ENCODE measurements at regions not wholly inside any gene's neighbourhood (a gene's known extent, or its start where the extent isn't known, plus 50 kb on each side); places are given as distances from the start of the nearest gene placed in this dataset.

DNA sequence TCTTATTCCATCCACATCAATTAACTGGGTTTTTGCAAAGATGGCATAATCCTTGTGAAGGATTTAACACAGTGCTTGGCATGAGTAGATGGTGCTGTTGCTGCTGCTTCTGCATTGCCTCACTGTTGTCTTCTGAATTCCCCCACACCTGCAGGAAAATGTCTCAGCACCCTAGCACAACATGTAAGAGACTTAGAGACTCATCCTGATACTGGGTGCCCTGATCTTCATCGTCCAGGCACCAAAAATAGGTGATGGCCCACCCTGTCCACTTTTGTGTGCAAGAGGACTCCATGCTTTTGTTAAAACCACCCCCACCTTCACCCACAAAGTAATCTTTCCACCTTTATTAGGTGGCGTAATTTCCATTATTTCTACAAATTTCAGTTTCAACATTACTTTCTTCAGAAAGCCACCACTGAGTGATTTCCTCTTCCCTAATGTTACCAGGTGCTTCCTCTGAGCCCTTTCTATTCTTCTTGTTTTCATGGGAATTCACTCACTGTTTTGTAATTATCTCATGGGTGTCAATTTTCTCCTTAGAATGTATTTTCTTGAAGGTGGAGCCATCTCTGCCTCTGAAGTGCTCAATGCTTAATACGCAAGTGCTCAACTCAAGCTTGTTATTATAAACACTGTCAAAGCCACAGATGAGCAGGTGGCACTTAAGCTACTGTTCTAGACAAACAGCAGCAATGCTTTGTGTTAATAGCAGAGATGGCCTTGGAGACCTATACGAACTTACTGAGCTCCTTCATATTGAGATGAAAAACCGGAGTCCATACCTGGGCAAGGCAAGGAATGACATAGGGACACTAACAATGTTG lies 89.5 kb downstream of the HS3ST1 start:
- no peaks in the 10 kb centered on the region for H3K79me1 ChIP-seq (ENCODE audit: low read depth, low read length)

More for the DNA sequence above, 89.5 kb downstream of the HS3ST1 start:
- no peaks in the 10 kb centered on the region for H4K20me1 ChIP-seq (replicated peaks in 1 of 2; ENCODE audit: control insufficient read depth in 1 of 2, insufficient read depth in 2 of 2, low read length in 2 of 2)
- H3K18ac ChIP-seq (ENCODE audit: extremely low read depth, low read length): no peak overlapping the region
- no peak for DNase-seq (ENCODE audit: low read depth in 1 of 2, low spot score in 2 of 2)
- H2BK120ac ChIP-seq (replicated peaks; ENCODE audit: low read depth, low read length): no peak overlapping the region
- no peaks in the 10 kb centered on the region for H3K23me2 ChIP-seq (ENCODE audit: low read depth, low read length)
- 94% methylated on average over 5 of the region's 5 CpGs; no CpG with 5 or more reads in 1 of the 2 experiments for WGBS, 2 experiments (ENCODE audit: extremely low coverage in 1 of 2, insufficient coverage in 1 of 2, insufficient read length in 1 of 2, insufficient replicate concordance in 2 of 2, low coverage in 1 of 2, low lambda C conversion rate in 2 of 2, missing lambda C conversion rate in 1 of 2)
- H2BK12ac ChIP-seq (ENCODE audit: low read depth, low read length): no peak overlapping the region
- no peak overlapping the region for H4K8ac ChIP-seq (ENCODE audit: extremely low read depth, insufficient read depth, low read length)
- no peak overlapping the region for H3K14ac ChIP-seq (ENCODE audit: insufficient read length)
- no peak overlapping the region for H3K56ac ChIP-seq (replicated peaks; ENCODE audit: insufficient read length, low read depth, low read length)
- H3K23ac ChIP-seq (ENCODE audit: insufficient read length): no peak overlapping the region
- H3K79me2 ChIP-seq (ENCODE audit: control insufficient read depth in 1 of 2, insufficient read depth in 2 of 2, low read length in 2 of 2): no peaks in the 10 kb centered on the region
- H4K91ac ChIP-seq (replicated peaks; ENCODE audit: insufficient read length, low read length): no peak overlapping the region
- H2BK15ac ChIP-seq (ENCODE audit: low read length): no peak overlapping the region
- H2BK5ac ChIP-seq (ENCODE audit: low read depth, low read length): no peak overlapping the region
- H3K4me2 ChIP-seq (ENCODE audit: insufficient read depth in 1 of 2, low read depth in 2 of 2, low read length in 2 of 2): no peak overlapping the region
- no peaks in the 10 kb centered on the region for H3K27me3 ChIP-seq (replicated peaks in 1 of 4; ENCODE audit: control insufficient read depth in 3 of 4, extremely low read depth in 1 of 4, insufficient read depth in 3 of 4, low read length in 3 of 4)
- H3K9ac ChIP-seq (replicated peaks in 1 of 4; ENCODE audit: extremely low read depth in 1 of 4, low read depth in 3 of 4, low read length in 3 of 4): no peak overlapping the region
- ChIA-PET CTCF (ENCODE audit: partially characterized antibody) (interaction anchor here (0.6 to 1.2 kb wide), 2 partner anchors 9 to 190 kb away, joined by 4 read pairs; no protein-coding TSS in a partner anchor), POLR2A (ENCODE audit: partially characterized antibody) (no interaction called here)
- H4K5ac ChIP-seq (ENCODE audit: insufficient read length, low read depth, low read length): no peak overlapping the region
- H2BK20ac ChIP-seq (ENCODE audit: low read length): no peak overlapping the region
- H2AFZ ChIP-seq (ENCODE audit: low read length): no peak overlapping the region
- H3K4ac ChIP-seq (replicated peaks; ENCODE audit: insufficient read length, low read depth, low read length): no peak overlapping the region
- TF ChIP-seq BRCA1 (IDR thresholded peaks at IDR 0.05; ENCODE audit: low read depth, low read length) (no peak), POU5F1 (IDR thresholded peaks at IDR 0.05; ENCODE audit: low read depth, low read length) (no peak), RAD21 (IDR thresholded peaks at IDR 0.05 in 1 of 2, conservative IDR thresholded peaks at IDR 0.05 in 1 of 2; ENCODE audit: low read depth in 2 of 2, low read length in 2 of 2) (no peak), TAF1 (IDR thresholded peaks at IDR 0.05; ENCODE audit: low read depth, low read length) (no peak), ZNF274 (IDR thresholded peaks at IDR 0.05; ENCODE audit: borderline replicate concordance, extremely low read depth, low read length) (no peak), RBBP5 (IDR thresholded peaks at IDR 0.05; ENCODE audit: borderline replicate concordance, low read depth, low read length) (no peak)
- TF ChIP-seq, protein P1, sequence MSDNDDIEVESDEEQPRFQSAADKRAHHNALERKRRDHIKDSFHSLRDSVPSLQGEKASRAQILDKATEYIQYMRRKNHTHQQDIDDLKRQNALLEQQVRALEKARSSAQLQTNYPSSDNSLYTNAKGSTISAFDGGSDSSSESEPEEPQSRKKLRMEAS (IDR thresholded peaks at IDR 0.05): no peak
- H3K27ac ChIP-seq (ENCODE audit: low read depth, low read length): no peak overlapping the region
- H3K4me1 ChIP-seq (replicated peaks in 1 of 4; ENCODE audit: control insufficient read depth in 3 of 4, insufficient read depth in 4 of 4, low read length in 3 of 4): no peaks in the 10 kb centered on the region
- H3K9me3 ChIP-seq (ENCODE audit: insufficient read depth in 2 of 2, low read depth in 1 of 2, low read length in 1 of 2): no peaks in the 10 kb centered on the region
- H2AK5ac ChIP-seq (ENCODE audit: low read depth, low read length): no peak overlapping the region
- H3K4me3 ChIP-seq (ENCODE audit: extremely low read depth in 1 of 4, insufficient read depth in 2 of 4, low read depth in 3 of 4, low read length in 4 of 4): no peak overlapping the region
- no peak for FAIRE-seq
- no peaks in the 10 kb centered on the region; a peak in 2 of 8 replicates for H3K36me3 ChIP-seq (ENCODE audit: control insufficient read depth in 2 of 4, insufficient read depth in 4 of 4, low read length in 3 of 4)

Data from H1 (cell line).